K562 (cell line): ENCODE measurements at regions not wholly inside any gene's neighbourhood (a gene's known extent, or its start where the extent isn't known, plus 50 kb on each side); places are given as distances from the start of the nearest gene placed in this dataset.

Experiments used
- ID3 ChIP-seq, 2 experiments: fragments of 250-450 bp in 1 of 2; fragments of 450-650 bp in 1 of 2; sonication (Bioruptor Pico) in 1 of 2; IDR thresholded peaks; 2 replicates each; pipeline versions ENCODE4 v1.6.1 to v1.8.0; 2016 to 2021; ENCODE audit warnings: mild to moderate bottlenecking in 2 of 2, moderate library complexity in 2 of 2, missing compliant biosample characterization in 1 of 2, missing genetic modification characterization in 1 of 2
- MAFK ChIP-seq: IDR thresholded peaks from 2 replicates; pipeline ENCODE4 v1.6.1; 2011; ENCODE audit warnings: low read length, improper control_type of control experiment
- MBD2 ChIP-seq: sonication (generic); IDR thresholded peaks from 2 replicates; pipeline ENCODE4 v1.6.1; 2016; ENCODE audit warnings: low read depth, borderline replicate concordance
- RB1 ChIP-seq: fragments of 450-650 bp; IDR thresholded peaks from 2 replicates; pipeline ENCODE4 v1.6.1; 2017; ENCODE audit warnings: low read depth, mild to moderate bottlenecking
- SMARCC2 ChIP-seq: fragments of 450-650 bp; IDR thresholded peaks from 2 replicates; pipeline ENCODE4 v1.6.1; 2017; ENCODE audit warnings: antibody characterized with exemption, moderate library complexity, mild to moderate bottlenecking, low read depth
- TEAD1 ChIP-seq, 2 experiments: fragments of 450-650 bp in 1 of 2; sonication (generic) in 1 of 2; formaldehyde crosslinking; IDR thresholded peaks; 2 replicates each; pipeline versions ENCODE4 v1.4.0 to v1.8.0; 2020 to 2022; ENCODE audit warnings: mild to moderate bottlenecking in 2 of 2, missing genetic modification reagents in 1 of 2
- TSC22D4 ChIP-seq: fragments of 450-650 bp; IDR thresholded peaks from 2 replicates; pipeline ENCODE4 v1.6.1; 2016; ENCODE audit warnings: missing genetic modification characterization, missing biosample characterization, control low read depth
- ZNF175 ChIP-seq: fragments of 200-800 bp; sonication (Bioruptor generic); IDR thresholded peaks from 2 replicates; pipeline ENCODE4 v1.6.1; 2016; ENCODE audit warnings: low read depth, mild to moderate bottlenecking, missing genetic modification characterization, missing compliant biosample characterization
- ZNF318 ChIP-seq, 2 experiments: fragments of 450-650 bp; IDR thresholded peaks; 2 replicates each; pipeline ENCODE4 v1.6.1; 2016; ENCODE audit warnings: mild to moderate bottlenecking in 2 of 2, borderline replicate concordance in 1 of 2, low read depth in 1 of 2, moderate library complexity in 1 of 2

DNA sequence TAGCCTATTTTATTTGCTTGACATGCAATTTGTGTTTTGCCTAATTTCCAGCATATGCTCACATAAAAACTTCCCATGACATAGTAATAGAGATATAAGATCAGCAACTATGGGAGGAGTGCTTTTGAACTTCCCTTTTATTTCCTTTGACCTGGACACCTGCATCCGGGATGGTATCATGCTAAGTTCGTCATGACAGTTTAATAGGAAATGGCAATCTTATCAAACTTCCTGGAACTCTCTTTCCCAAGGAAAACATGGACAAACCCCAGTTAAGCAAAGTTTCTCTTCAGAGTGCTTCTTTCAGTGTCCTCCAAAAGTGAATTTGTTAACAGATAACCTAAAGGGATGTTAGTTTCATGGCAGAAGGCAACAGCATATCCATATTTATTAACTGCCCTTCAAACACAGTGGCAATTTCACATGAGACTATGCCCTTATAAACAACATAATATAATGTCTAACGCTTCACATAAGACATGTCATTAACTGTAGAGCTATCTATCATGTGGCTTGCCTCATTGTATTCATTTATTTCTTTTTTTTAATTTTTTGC lies 474.7 kb upstream of the SEMA3A start (continued):
- no peak for TF ChIP-seq ID3 (CRISPR knock-in tag; IDR thresholded peaks at IDR 0.05)
- TF ChIP-seq ID3 (tag; IDR thresholded peaks at IDR 0.05), result no peak
- no peak for TF ChIP-seq TEAD1 (CRISPR knock-in tag; IDR thresholded peaks at IDR 0.05)
- no peak for TF ChIP-seq MBD2
- no peak for TF ChIP-seq ZNF318 (IDR thresholded peaks at IDR 0.05; ENCODE audit: borderline replicate concordance in 1 of 2, low read depth in 1 of 2)
- TF ChIP-seq ZNF175, result peak; percentile 56; the same call in 1 of the 2 replicates
- TF ChIP-seq MAFK, result no peak
- no peak for TF ChIP-seq RB1
- no peak for TF ChIP-seq TSC22D4
- TF ChIP-seq SMARCC2, result no peak
